ENCODE measurements at regions not wholly inside any gene's neighbourhood (a gene's known extent, or its start where the extent isn't known, plus 50 kb on each side); places are given as distances from the start of the nearest gene placed in this dataset.
A peak's percentile ranks its signal among the peaks of the same experiment; 100 is the strongest.

- no peak overlapping the region for H3K27ac ChIP-seq
- TF ChIP-seq POLR2AphosphoS5 (IDR thresholded peaks at IDR 0.05) (no peak), CTCF (IDR thresholded peaks at IDR 0.05) (no peak), POLR2A (IDR thresholded peaks at IDR 0.05) (no peak)
- ATAC-seq (ENCODE audit: low FRiP score in 2 of 2) (no peak), DNase-seq (no peak)
- no peak overlapping the region for H3K4me3 ChIP-seq
- no peaks in the 10 kb centered on the region for H3K36me3 ChIP-seq
- H3K27me3 ChIP-seq = no peaks in the 10 kb centered on the region
- no peaks in the 10 kb centered on the region for H3K9me3 ChIP-seq
- WGBS, 2 donors = 77 to 79% methylated on average over 3 of the region's 3 CpGs
- H3K4me1 ChIP-seq = no peaks in the 10 kb centered on the region
Measured at GRCh38 chr4:153034681-153035080, 98.6 kb downstream of the FHDC1 start.

- TF ChIP-seq POLR2A (IDR thresholded peaks at IDR 0.05) (no peak), POLR2AphosphoS5 (IDR thresholded peaks at IDR 0.05) (no peak), EP300 (IDR thresholded peaks at IDR 0.05) (no peak), CTCF (IDR thresholded peaks at IDR 0.05) (no peak)
Measured at GRCh38 chr4:153036931-153037482, 100.9 kb downstream of the FHDC1 start.

GRCh38 chr4:153038623-153039311 lies 102.6 kb downstream of the FHDC1 start:
- WGBS, 2 donors = 46 to 61% methylated on average over 7 to 10 of the region's 10 CpGs
- no peaks in the 10 kb centered on the region for H3K36me3 ChIP-seq
- no peak for TF ChIP-seq CTCF (IDR thresholded peaks at IDR 0.05)
- no peak for TF ChIP-seq EP300 (IDR thresholded peaks at IDR 0.05)
- TF ChIP-seq POLR2A (IDR thresholded peaks at IDR 0.05) = no peak
- no peak for TF ChIP-seq POLR2AphosphoS5 (IDR thresholded peaks at IDR 0.05)
- no peaks in the 10 kb centered on the region for H3K27me3 ChIP-seq
- no peaks in the 10 kb centered on the region for H3K9me3 ChIP-seq
- no peak overlapping the region for H3K4me3 ChIP-seq
- ATAC-seq (ENCODE audit: low FRiP score in 2 of 2) = peak in 1 of 2 donors; percentile 23
- peak in 1 of 2 donors; percentile 62 for DNase-seq
- no peak overlapping the region for H3K27ac ChIP-seq
- no peaks in the 10 kb centered on the region for H3K4me1 ChIP-seq

More at GRCh38 chr4:153036931-153037482, 100.9 kb downstream of the FHDC1 start:
- no peak for ATAC-seq (ENCODE audit: low FRiP score in 2 of 2)
- Histone ChIP-seq H3K36me3 (no peaks in the 10 kb centered on the region), H3K4me3 (no peak overlapping the region), H3K27ac (no peak overlapping the region), H3K4me1 (no peaks in the 10 kb centered on the region), H3K9me3 (no peaks in the 10 kb centered on the region), H3K27me3 (no peaks in the 10 kb centered on the region)
- no peak for DNase-seq
- 80 to 86% methylated on average over 5 of the region's 5 CpGs for WGBS, 2 donors

- Histone ChIP-seq H3K27ac (no peak overlapping the region), H3K36me3 (no peaks in the 10 kb centered on the region), H3K9me3 (no peaks in the 10 kb centered on the region), H3K4me1 (no peaks in the 10 kb centered on the region), H3K4me3 (no peak overlapping the region), H3K27me3 (no peaks in the 10 kb centered on the region)
- DNase-seq = no peak
- TF ChIP-seq EP300 (IDR thresholded peaks at IDR 0.05) (no peak), CTCF (IDR thresholded peaks at IDR 0.05) (no peak), POLR2AphosphoS5 (IDR thresholded peaks at IDR 0.05) (no peak), POLR2A (IDR thresholded peaks at IDR 0.05) (no peak)
- 97 to 98% methylated on average over 3 of the region's 3 CpGs for WGBS, 2 donors
- ATAC-seq (ENCODE audit: low FRiP score in 2 of 2) = no peak
Measured at GRCh38 chr4:153039542-153040185, 103.5 kb downstream of the FHDC1 start.

Measured in upper lobe of left lung (tissue), 6 donors.